TTC549 (cell line): ENCODE measurements at regions not wholly inside any gene's neighbourhood (a gene's known extent, or its start where the extent isn't known, plus 50 kb on each side); places are given as distances from the start of the nearest gene placed in this dataset.
A peak's percentile ranks its signal among the peaks of the same experiment; 100 is the strongest.
"Not testable (repeated sequence)": the region's sequence is repeated elsewhere in the genome, so short reads cannot be mapped to it uniquely, and the experiment has no call there.

Source experiments
- FAIRE-seq: peaks from 2 replicates; lab custom pipeline; 2012; peaks lifted over from hg19 to GRCh38; lab: Jason Lieb, UNC

DNA sequence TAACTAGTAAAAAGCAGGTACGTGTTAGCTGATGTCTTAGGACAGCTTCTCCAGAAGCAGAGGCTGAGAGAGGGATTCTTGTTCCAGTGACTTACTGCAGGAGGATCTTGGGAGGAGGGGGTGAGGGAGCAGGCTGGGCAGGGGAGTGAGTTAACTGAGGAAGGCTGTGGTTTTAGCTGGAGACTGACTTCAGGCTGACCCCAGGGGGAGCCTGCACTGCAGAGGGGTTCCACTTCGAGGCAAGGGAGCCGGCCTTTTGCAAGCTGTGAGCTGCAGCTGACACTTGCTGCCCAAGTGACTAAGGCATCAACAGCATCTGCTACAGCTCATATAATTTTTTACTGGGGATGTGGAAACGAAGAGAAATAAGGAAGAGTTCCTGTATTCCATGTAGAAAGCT is 50.4 kb upstream of the SOD1 start:
- FAIRE-seq, result no peak

DNA sequence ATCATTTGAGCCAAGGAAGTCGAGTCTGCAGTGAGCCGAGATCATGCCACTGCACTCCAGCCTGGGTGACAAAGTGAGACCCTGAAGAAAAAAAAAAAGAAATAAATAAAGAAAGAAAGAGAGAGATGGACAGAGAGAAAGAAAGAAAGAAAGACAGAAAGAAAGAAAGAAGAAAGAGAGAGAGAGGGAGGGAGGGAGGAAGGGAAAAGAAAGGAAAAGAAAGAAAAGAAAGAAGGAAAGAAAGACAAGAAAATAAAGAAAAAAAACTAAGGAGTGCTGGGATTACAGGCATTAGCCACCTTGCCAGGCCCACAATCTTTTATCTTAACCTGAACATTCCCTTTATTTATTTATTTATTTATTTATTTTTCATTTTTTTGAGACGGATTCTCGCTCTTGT is 51.7 kb upstream of the SOD1 start:
- no peak for FAIRE-seq

DNA sequence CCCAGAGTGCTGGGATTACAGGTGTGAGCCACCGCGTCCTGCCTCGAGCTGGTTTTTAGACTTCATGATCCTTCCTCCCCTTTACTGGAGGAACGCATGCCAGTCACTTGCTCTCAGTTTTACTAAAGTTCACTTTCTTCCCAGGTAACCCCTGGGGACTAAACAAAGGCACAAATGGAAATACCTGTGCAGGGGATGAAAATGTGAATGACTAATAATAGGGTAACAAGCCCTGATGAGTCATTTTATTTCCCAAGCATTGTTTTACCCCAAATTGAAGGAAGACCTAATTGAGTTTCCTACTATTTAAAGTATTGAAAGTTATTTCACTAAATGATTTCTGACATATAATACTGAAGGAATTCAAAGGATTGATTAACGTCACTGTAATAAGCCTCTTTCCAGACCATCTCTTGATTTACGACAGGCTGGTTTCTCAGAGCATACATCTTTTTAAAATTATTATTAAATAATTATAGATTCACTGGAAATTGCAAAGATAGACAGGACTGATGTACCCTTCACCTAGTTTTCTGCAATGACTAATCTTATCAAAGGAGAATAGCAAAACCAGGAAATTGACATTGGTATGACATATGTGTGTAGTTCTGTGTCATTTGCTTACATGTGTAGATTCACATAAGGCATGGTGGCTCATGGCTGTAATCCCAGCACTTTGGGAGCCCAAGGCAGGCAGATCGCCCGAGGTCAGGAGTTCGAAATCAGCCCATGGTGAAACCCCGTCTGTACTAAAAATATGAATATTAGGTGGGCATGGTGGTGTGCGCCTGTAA is 53.2 kb upstream of the SOD1 start:
- FAIRE-seq, result no peak

DNA sequence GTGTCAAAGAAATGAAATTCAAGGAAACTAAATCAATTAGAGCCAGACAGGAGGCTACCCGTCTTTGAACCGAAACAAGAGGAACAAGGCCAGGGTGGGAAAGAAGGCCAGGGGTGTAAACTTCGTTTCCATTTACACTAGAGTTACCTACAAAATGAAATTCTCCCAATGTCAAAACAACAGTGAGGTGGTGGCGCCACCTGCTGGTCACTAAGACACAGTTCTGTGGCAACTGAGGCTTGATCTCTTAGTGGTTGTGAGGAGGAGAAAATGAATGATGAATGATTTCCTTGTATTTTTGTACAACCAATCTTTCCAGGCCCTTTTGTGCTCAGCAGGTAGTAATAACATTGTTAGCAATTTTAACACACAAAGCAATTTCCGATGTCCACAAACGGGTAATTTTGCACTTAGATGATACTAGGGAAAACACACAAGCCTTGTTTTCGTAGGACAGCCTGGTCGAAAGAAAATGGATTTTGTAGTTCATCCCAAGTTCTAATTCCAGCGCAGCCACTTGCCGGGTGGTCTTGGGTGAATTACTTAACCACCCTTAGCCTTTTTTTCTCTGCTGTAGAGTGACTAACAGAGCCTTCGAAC is 54.8 kb upstream of the SOD1 start:
- FAIRE-seq, result peak; percentile 71

DNA sequence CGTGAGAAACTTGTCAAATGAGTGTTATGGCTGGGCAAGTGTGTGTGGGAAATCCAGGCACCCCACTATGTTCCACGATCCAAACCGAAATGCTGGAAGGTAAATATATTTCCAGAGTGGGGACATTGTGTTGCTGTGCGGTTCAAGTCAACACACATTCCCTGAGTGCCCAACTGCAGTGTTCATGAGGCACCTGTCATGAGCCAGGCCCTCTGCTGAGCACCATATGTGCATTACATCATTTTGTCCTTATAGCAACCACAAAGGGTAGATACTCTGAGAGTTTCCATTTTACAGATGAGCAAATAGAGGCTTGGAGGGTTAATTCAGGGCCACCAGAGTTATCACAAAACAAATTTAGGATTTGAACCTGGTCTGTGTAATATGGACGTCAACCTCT is 59.9 kb upstream of the SOD1 start:
- no peak for FAIRE-seq

DNA sequence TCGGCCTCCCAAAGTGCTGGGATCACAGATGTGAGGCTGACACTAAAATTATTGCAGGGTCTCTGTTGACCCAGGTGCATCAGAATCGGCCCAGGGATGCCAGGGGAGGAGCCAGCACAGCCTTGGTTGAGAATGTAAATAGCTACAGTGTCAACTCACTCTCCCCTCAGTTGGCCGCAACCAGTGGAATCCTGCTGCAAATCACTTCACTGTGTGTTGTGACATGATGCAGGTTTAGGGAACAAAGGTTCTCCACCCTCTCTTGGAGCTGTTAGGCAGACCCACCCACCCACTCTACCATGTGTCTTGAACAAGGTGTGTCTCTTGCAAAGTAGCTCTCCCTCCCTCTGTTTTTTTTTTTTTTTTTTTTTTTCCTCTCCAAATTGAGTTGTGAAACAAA is 60.5 kb upstream of the SOD1 start:
- FAIRE-seq, result no peak

DNA sequence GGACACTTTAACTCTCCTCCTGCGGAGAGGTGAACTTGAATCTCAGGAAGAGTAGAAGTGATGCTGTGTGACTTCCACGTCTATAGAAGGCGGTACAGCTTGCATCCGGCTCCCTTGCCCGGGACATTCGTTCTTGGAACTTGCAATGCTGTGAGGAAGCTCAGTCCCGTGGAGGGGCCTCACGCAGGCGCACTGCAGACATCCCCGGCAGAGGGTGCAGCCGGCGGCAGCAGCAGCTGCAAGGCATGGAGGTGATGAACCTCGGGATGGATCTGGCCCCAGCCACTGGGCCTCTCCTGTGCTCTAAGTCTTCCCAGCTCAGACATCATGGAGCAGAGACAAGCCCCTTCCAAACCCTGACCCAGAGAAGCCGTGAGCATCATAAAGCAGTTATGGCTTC is 61.8 kb upstream of the SOD1 start:
- no peak for FAIRE-seq

DNA sequence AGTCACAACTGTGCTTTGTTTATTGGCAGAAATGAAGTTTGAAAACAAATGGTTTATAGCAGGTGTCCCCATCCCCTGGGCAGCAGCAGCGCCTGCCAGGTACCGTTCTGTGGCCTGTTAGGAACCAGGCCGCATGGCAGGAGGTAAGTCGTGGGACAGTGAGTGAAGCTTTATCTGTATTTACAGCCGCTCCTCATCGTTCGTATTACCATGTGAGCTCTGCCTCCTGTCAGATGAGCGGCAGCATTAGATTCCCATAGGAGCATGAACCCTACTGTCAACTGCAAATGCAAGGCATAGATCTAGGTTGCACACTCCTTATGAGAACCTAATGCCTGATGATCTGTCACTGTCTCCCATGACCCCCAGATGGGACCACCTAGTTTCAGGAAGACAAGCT is 63.4 kb upstream of the SOD1 start:
- FAIRE-seq, result no peak

DNA sequence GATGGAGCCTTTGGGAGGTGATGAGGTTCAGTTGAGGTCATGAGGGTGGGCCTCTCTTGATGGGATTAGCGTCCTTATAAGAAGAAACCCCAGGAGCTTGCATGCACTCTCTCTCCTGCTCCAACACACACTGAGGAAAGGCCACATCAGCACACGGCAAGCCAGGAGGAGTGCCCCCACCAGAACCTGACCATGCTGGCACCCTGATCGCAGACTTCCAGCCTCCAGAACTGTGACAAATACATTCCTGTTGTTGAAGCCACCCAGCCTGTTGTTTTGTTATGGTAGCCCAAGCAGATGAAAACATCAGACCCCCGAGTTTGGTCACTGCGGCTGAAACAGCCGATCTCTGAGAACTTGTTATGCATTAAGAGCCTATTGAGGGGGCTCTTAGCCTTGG is 64.8 kb upstream of the SOD1 start:
- no peak for FAIRE-seq

DNA sequence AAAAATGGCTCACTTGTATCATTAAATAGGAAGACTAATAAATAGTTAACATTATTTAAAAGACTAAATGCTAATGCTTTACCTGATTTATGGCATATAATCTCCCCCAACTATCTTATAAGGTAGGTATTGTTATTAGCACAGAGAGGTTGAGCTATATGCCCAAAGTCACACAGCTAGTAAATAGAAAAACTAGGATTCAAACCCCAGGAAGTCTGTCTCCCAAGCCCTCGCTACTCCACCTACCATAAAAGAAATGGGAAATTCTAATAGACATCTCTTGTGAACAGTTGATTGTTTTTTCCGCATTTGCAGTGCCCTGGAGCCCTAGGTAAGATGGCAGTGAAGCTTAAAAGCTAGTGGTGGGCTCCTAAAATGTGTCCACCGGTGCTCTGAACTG is 65.2 kb upstream of the SOD1 start:
- no peak for FAIRE-seq

DNA sequence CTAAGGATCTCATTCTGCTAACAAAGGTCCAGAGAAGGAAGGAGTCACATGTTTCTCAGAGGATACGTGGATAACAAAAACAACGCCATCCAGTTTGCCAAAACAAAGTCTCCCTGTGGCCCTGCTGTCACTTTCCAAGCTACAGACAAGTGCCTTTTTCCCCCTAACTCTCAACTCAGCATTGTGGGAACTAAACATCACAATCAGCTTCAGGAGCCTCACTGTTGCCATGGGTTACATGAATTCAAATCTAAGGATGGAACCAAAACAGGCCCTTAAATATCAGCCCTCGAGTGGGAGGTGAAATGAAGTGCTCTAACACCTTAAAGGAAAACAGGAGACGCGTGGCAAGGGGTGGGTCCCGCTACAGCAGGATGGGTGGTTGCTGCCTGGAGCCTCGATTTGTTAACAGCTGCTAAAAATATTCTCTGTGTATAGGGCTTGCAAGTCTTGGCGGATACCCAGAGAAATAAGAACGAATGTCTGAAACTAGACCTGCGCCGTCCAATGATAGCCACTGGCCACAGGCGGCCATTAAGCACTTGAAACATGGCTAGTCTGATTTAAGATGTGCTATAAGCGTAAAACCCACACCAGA is 66.4 kb upstream of the SOD1 start:
- no peak for FAIRE-seq

DNA sequence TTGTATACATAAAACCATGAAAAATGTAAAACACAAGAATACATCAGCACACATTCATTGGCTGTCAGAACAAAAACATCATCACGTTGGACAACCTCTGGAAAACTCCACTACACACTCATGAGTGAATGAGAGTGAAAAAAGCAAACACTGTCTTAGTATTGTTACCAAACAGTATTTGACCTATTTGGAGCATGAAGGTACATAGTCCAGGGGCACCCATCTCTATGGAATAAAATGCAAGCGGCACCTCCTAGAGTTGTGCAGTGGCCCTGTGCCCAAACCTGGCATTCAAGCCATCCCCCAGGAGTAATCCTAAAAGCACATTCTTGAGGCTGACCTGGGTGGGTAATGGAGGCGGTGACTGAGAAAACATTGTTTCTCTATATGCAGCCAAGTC is 67.0 kb upstream of the SOD1 start:
- FAIRE-seq, result no peak

DNA sequence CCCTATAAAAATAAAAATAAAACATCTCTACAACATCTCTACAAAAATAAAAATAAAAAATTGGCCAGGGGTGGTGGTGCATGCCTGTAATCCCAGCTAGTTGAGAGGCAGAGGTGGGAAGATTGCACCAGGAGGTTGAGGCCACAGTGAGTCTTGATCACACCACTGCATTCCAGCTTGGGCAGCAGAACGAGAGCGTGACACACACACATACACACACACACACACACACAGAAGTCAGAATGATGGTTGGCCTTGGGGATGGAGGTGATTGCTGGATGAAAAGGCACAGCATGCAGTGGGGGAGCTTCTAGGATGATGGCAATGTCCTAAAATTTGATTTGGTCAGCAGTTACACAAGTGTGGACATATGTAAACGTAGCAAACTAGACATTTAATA is 69.7 kb upstream of the SOD1 start:
- no peak for FAIRE-seq

DNA sequence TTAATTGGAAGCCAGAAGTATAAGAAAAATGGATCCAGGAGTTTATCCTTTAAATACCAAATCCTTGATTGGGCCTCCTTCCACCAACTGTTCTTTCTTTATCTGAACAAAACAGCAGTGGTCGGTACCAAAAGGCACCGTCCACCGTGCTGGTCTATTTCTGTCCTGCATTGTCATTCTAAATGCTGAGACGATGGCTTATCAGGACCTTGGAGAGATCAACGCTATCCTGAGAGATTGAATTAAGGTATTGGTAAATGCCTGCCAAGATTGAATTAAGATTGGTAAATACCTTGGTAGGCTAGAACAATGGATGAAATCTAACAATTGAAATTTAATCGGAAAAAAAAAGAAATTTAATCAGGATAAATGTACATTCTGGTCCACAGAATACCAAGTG is 73.4 kb upstream of the SOD1 start:
- FAIRE-seq, result no peak

DNA sequence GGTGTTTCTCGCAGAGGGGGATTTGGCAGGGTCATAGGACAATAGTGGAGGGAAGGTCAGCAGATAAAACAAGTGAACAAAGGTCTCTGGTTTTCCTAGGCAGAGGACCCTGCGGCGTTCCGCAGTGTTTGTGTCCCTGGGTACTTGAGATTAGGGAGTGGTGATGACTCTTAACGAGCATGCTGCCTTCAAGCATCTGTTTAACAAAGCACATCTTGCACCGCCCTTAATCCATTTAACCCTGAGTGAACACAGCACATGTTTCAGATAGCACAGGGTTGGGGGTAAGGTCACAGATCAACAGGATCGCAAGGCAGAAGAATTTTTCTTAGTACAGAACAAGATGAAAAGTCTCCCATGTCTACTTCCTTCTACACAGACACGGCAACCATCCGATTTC is 75.6 kb upstream of the SOD1 start:
- FAIRE-seq, result not testable (repeated sequence)

DNA sequence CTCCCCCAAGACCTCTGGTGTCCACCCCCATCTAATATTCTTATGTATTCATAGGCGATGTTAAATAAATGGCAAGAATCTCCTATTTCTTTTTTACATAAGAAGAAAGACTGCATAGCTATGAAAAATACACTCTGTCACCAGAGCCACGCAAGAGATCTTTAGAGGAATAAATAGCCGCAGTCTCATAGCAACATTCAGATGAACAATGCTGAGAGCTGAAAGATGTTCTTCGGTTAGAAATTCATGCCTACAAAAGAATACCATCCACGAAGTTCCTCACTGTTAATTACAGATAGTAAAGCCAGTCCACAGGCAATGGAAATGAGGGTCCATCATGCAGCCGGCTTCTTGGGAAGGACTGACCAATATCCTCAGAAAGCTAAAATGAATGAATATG is 76.0 kb upstream of the SOD1 start:
- no peak for FAIRE-seq

DNA sequence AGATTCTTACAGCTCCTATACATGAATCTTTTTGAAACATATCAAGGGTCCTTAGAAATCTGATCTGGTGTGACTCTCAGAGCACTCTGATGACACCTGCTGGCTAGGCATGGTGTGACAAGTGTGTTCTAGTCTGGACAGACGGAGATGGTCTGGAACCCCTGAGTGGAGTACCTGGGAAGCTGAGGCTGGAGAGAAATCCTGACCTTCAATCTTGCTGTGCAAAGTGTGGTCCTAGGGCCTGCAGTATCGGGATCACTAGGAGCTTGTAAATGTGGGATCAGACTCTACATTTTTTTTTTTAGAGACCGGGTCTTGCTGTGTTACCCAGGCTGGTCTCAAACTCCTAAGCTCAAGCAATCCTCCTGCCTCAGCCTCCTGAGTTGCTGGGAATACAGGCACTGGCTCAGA is 78.6 kb upstream of the SOD1 start:
- FAIRE-seq, result no peak

DNA sequence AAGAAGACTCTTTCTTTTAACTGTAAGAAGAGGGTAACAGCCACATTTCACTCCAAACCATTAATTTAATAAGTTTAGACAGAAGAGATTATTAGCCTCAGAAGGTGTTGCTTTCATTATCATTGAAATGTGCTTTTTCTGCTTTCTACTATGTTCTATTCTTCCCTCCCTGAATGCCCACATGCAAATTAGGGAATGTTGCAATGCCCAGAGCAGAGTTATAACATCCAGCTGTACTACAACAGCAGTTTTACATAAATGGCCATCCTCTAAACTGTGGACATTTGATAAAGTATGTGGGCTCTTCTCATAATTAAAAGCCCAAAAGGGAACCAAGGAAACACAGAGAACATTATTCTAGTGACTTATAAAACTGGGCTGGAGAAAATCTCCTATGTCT is 82.2 kb upstream of the SOD1 start:
- FAIRE-seq, result no peak

DNA sequence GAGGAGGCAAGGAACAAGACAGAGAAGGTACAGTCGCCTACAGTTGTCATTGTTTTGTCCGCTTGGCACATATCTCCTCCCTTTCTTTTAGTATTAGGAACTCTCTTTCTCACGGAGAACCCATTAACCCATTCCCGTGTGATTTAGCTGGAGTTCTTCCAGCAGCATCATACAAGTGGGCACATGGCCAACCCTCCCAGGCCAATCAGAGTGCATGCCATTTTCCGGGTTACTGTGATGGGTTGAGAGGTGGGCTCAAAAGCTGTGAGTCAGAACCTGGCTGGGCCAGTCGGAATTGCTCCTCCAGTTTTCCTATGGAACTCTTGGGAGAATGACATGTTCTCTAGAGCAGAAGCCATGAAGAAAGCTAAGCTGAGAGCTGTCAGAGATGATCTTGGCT is 83.1 kb upstream of the SOD1 start:
- FAIRE-seq, result no peak

DNA sequence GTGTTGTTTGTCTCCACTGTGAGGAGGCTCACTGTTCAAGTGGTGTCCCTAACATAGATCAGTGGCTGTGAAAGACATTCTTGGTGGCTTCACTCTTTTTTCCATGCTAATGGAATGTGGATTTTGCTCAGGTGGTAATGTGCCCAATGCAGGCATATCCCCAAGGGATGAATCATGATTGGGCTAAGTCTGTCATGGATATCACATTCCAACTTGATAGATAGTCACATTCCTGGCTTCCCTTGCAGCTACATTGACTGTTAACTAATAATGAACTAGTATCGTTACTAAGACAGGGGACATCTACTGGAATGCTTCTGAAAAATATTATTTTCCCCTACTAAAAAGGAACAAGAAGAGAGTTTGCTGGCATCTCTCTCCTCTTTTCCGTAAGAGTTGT is 86.3 kb upstream of the SOD1 start:
- FAIRE-seq, result no peak

DNA sequence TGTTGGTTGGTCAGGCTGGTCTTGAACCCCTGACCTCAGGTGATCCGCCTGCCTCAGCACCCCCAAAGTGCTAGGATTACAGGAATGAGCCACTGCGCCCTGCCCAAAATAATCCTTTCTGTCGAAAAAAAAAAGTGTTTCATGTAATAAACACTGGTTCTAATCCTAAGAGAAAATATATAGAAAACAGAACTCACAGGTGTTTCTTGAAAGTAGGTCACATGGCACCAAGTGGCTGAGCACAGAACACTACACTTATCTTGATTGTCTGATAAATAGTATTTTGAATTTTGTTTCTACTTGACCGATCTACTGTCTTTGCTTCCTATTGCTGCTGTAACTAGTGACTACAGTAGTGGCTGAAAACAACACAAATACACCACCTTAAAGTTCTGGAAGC is 87.6 kb upstream of the SOD1 start:
- no peak for FAIRE-seq

DNA sequence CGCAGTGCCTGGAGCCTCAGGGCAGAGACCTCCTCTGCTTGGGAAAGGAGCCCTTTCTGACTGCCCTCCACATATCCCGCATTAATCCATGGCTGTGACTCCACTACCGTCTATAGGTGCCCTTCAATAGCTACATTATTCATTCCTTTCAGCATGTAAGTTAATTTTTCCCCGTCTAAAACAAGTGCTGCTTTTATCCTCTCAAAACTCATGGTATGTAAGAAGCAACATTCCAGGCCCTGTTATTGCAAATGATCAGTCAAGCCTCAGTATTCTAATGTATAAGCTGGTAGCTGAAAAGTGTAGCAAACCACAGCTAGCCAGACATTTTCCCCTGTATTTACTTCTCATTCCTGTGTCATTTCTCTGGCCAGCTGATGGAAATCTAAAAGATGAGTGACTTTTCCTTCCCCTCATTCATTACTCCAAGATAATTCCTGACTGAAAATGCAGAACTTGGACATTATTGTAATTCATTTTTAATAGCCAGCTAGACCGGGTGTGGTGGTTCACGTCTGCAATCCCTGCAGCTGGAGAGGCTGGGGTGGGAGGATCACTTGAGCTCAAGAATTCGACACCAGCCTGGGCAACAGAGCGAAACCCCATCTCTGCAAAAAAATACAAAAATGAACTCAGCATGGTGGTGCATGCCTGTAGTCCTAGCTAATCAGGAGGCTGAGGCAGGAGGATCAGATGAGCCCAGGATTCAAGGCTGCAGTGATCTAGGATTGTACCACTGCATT is 88.5 kb upstream of the SOD1 start:
- FAIRE-seq, result no peak

DNA sequence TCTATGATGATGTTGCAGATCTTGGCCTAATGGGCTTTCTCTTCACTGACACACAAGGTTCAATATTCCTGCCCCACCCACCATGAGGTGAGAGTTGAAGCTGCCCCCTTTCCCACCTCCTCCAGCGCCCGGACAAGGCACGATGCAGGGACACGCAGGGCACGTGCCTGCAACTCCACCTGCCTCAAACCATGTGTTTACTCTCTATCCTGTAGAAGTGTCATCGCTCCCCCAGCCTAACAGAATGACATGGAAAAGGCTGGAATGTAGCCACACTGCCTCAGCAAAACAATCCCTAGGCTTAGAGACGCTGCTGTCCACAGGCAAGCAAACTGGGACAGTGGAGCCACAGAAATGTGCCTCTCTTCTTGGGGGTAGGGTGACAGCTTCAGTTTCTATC is 92.9 kb upstream of the SOD1 start:
- FAIRE-seq, result no peak
